T-helper 2 cell (primary cell): ENCODE measurements at regions not wholly inside any gene's neighbourhood (a gene's known extent, or its start where the extent isn't known, plus 50 kb on each side); places are given as distances from the start of the nearest gene placed in this dataset.
"Not testable (repeated sequence)": the region's sequence is repeated elsewhere in the genome, so short reads cannot be mapped to it uniquely, and the experiment has no call there.

Experiments
- DNase-seq, 5 experiments: peaks; one replicate each; pipeline versions ENCODE4 v3.0.0 to v3.0.0-alpha.2; 2012 to 2022

DNA sequence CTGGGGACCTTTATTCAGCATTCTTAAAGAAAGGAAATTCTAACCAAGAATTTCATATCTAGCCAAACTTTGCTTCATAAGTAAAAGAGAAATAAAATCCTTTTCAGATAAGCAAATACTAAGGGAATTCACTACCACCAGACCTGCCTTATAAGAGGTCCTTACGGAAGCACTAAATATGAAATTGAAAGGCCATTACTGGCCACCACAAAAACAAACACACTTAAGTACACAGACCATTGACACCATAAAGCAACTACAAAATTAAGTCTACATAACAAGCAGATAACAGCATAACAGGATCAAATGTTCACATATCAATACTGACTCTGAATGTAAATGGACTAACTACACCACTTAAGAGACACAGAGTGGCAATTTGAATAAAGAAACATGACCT lies 361.4 kb upstream of the POU5F2 start:
- DNase-seq, result no peak

DNA sequence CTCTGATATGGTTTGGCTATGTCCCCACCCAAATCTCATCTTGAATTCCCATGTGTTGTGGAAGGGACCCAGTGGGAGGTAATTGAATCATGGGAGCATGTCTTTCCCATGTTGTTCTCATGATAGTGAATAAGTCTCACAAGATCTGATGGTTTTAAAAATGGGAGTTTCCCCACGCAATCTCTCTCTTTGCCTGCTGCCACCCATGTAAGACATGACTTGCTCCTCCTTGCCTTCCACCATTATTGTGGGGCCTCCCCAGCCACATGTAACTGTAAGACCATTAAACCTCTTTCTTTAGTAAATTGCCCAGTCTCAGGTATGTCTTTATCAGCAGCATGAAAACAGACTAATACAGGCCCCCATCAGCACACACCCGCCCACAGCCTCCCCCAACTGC lies 356.0 kb upstream of the POU5F2 start:
- not testable (repeated sequence) for DNase-seq

DNA sequence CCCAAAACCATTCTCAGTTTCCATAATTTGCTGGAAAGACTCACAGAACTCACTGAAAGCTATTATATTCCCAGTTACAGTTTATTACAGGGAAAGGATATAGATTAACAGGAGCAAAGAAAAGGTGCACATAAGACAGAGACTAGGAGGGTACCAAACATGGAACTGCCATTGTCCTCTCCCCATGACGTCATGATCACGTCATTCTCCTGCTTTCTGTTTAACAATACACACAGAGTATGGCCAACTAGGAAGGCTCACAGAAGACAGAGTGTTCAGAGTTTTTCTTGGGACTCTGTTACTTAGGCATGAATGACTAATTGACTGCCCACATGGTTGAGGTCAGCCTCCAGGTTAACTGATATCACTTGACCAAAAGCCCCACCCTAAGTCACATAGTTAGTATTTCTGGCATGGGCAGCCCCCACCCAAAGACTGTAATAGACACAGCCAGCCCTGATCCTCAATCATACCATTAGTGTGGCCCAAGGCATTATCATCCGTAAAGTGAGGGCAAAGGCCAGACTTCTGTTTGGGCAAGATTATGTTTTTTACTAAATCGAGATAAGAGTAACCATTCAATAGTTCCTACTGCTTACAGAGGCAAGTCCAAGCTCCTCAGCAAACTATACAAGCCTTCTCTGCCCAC lies 353.5 kb upstream of the POU5F2 start:
- DNase-seq, result no peak

DNA sequence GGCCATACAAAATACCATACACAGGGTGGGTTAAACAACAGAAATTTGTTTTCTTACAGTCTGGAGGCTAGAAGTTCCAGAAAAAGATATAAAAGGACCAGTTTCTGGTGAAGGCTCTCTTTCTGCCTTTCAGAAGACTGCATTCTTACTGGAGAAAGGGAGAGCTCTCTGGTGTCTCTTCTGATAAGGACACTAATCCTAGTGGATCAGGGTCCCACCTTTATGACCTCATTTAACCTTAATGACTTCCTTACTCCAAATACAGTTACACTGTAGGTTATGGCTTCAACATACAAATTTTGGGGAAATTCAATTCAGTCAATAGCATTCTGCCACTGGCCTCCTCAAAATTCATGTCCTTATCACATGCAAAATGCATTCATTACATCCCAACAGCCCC lies 351.9 kb upstream of the POU5F2 start:
- no peak for DNase-seq

DNA sequence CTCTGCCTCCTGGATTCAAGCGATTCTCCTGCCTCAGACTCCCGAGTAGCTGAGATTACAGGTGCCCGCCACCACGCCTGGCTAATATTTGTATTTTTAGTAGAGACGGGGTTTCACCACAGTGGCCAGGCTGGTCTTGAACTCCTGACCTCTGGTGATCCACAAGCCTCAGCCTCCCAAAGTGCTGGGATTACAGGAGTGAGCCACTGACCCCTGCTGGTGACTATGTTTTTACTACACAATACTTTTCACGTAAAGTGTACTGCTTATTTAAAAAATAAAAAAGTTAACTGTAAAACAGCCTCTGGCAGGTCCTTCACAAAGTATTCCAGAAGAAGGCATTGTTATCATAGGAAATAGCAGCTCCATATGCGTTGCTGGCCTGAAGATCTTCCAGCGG lies 345.2 kb upstream of the POU5F2 start:
- DNase-seq, result not testable (repeated sequence)

DNA sequence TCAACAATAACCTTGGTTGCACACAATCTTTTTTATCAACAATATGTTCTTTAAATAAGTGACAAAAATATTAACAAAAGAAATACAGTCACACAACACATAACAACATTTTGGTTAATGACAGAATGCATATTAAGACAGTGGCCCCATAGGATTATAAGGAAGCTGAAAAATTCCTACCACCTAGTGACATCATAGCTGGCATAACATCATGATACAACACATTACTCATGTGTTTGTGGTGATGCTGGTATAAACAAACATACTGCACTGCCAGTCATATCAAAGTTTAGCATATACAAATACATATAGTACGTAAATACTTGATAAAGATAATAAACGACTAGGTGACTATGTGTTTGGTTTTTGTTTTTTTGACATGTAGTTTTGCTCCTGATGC lies 344.8 kb upstream of the POU5F2 start:
- no peak for DNase-seq

DNA sequence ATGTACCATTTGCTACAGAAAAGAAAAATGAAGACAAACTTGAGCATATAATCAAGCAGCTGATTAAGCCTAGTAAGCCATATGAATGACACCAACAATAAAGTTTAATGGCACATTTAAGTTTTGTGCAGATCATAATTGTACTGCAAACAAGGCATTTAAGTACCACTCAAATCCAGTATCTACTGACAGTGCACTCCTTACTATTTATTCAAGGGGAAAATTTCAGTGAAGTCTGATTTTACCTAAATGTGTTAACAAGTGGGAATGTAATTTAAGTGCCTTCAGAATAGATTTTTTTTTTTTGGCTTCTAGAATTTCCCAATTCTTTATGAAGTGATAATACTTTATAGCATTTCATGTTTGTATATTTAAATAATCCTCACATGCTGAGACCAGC lies 341.0 kb upstream of the POU5F2 start:
- DNase-seq, result no peak

DNA sequence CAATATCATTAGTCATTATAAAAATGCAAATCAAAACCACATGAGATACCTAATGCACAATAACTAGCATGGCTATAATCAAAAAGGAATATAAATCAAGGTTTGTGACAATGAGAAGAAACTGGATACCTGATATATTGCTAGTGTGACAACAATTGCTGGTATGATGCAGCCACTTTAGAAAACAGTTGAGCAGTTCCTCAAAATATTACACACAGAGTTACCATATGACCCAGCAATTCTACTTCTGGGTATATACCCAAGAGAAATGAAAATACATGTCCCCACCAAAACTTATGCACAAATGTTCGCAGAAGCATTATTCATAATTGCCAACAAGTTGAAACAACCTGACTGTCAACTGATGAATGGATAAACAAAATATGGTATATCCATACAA lies 339.7 kb upstream of the POU5F2 start:
- no peak for DNase-seq

DNA sequence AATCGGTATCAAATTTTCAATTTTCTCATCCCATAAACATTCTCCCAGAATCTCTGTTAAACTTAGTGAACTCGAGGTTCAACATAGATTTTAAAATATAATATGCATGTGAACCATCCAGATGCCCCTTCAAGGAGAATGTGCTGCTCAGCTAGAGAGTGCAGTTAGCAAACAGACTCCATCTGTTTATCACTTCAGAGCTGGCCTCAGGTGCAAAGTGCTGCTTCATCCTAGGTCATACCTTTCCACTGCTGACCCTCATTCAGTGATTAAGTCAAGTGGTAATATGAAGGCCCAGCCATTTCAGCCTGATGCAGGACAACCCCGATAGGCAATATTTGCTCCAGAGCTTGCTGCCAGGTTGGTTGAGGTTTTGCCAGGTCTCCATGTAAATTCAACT lies 339.0 kb upstream of the POU5F2 start:
- no peak for DNase-seq

DNA sequence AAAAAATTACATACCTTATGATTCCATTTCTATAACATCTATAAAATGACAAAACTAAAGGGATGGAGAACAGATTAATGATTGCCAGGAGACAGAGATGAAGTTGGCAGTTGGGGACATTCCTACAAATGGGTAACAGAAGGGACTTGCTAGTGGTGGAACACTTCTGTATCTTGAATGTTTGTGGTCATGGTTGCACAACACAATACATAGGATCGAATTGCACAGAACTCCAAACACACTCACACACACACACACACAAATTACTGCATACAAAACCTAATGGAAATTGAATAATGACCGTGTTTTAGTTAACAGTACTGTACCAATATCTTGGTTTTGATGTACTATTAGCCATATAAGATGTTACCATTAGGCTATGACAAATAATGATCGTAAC lies 330.7 kb upstream of the POU5F2 start:
- DNase-seq, result no peak

DNA sequence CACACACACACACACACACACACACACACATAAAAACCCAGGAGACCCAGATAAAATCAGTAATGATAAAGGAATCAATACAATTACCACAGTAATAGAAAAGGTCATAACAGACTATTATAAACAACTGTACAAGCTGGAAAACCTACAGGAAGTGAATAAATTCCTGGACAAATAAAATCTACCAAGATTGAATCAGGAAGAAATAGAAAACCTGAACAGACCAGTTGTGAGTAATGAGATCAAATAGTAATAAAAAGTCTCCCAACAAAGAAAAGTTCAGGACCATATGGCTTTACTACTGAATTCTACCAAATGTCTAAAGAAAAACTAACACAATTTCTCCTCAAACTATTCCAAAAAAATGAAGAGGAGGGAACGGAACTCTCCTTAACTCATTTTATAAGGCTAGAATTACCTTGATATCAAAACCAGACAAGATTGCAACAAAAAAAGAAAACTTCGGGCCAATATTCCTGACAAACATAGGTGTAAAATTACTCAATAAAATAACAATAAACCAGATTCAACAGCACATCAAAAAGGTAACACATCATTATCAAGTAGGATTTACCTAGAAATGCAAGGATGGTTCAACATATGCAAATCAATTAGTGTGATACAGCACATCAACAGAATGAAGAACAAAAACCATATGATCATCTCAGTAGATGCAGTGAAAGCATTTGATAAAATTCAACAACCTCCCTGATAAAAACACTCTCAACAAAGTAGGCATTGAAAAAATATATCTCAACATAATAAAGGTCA lies 325.2 kb upstream of the POU5F2 start:
- DNase-seq, result no peak

DNA sequence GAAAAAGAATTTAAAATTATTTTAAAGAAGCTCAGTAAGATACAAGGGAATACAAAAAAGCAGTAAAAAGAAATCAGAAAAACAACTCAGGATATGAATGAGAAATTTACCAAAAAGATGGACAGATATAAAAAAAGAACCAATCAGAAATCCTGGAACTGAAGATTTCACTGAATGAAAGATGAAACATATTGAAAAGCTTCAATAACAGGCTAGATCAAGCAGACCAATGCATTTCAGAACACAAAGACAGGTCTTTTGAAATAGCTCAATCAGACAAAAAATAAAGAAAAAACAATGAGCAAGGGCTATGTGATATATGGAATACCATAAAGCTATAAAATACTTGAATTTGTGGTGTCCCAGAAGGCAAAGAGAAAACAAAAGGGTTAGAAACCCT lies 322.6 kb upstream of the POU5F2 start:
- DNase-seq, result no peak

DNA sequence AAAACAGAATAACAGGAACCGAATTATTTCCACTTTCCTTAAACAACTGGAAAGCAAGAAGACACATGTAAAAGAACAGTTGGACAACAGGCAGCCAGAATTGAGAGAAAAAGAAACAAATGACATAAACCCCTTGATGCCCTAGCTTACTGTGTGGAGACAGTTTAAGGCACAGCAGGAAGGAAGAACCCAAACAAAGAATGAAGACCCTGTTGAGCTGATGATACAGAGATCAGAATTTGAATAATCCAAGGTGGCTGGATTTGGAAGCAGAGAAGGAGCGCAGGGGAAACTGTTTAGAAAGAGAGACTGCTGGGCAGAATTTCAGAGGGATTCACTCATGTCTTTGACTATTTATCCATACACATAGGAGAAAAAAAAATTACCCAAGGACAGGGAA lies 316.3 kb upstream of the POU5F2 start:
- no peak for DNase-seq

DNA sequence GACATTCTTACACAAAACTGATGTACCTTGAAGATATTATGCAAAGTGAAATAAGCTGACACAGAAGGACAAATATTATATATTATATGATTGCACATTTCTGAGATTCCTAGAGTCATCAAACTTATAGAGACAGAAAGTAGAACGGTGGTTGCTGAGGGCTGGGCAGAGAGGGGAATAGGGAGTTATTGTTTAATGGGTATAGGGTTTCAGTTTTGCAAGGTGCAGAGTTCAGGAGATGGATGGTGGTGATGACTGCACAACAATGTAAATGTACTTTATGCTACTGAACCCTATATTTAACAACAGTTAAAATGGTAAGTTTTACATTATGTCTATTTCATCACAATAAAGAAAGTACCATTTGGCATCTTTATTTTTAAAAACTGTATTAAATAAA lies 315.8 kb upstream of the POU5F2 start:
- no peak for DNase-seq

DNA sequence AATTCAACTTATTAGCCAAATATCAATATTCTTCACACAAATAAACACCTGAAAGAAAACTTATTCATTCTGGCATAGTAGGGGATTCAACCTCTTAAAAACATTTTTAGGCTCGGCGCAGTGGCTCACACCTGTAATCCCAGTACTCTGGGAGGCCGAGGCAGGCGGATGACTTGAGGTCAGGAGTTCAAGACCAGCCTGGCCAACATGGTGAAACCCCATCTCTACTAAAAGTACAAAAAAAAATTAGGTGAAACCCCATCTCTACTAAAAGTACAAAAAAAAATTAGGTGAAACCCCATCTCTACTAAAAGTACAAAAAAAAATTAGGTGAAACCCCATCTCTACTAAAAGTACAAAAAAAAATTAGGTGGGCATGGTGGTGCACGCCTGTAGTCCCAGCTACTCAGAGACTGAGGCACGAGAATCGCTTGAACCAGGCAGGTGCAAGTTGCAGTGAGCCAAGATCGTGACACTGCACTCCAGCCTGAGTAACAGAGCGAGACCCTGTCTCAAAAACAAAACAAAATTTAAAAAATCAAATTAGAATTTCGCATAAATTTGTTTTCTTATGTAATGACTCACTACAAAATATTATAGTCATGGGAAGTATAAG lies 308.0 kb upstream of the POU5F2 start:
- not testable (repeated sequence) for DNase-seq

DNA sequence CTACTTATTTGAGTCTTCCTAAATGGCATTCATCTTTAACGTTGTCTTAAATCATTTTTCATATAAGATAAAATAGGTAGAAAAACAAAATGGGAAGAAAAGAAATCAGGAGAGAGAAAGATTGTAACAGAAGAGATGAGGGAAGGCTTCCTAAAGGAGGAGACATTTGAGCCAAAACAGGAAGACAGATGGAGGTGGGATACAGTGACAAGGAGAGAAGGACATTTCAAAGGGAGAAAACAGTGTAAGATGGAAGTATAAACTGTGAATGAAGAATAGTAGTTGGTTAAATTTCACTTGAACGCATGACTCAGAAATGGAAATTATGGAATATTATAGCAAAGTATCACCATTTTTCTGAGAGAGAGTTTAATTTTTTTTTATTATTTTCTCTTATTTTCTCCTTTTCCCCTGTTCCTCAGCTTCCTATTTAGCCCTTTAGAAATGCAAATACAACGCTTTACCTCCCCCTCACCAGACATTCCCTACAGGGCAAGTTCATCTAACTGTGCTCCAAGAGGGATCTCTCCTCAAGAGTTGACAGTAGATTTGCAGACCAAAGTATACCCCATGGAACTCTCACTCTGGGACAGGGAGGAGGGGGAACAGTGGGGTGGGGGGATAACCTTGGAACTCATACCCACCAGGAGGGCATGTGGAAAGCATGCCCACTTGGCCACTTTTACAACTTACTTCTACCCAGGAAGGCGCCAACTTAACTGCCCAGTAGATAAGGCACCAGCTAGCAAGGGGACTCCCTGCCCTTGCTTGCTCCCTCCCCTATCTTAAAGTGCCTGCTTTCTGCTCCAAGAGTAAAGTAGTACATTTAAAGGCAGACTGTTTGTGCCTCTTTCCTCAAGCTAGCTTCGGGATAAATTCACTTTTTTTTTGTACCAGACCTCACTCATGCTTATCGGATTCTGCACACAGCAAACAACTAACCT lies 304.7 kb upstream of the POU5F2 start:
- DNase-seq, result no peak

DNA sequence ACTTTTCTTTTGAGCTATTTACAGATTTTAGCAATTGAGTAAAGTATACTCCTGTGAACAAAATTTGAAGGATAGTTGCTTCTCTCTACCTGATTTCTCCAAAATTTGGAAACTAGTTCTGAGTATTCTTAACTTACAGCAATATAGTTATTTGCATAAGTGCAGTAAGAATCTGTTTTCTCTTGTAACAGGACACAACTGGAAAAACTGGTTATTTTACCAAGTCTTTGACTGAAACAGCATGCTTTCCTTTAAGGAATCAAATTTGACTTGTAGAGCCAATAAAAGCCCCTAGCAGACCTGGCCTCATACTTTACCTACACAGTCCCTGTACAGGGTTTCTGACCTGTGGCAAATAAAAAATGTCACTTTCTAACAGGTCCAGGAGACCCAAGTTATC lies 301.9 kb upstream of the POU5F2 start:
- no peak for DNase-seq

DNA sequence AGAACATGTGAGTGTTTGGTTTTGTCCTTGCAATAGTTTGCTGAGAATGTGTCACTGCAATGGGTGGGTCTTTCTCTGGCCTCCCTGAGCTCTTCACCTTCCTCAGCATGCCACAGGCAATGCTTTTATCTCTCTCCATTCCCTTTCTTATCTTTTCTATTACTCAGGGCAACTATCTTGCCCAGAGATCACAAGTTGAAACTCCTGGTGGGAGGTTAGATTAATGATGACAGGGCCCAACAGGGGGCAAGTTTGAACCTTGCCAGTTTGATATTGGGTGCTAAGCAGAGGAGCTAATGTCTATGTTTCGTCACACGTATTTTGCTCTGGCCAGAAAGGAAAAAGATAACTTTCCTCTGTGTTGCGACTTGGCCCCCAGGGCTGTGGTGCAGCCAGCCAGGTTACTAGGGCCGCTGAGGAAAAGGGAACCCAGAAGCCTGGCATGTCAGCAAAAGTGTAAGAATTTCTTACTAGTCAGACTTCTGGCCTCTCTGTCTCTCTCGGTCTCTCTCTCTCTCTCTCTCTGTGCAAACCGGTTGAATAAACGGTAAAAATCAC lies 299.3 kb upstream of the POU5F2 start:
- DNase-seq, result no peak

DNA sequence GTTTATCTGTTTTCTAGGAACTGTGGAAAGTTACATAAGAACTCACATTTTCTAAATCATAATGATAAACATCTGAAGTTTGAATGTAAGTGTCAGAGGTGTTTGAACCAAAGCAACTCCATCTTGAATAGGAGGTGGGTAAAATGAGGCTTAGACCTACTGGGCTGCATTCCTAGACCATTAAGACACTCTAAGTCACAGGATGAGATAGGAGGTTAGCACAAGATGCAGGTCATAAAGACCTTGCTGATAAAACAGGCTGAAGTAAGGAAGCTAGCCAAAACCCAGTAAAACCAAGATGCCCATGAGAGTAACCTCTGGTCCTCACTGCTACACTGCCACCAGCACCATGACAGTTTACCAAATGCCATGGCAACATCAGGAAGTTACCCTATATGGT lies 297.7 kb upstream of the POU5F2 start:
- no peak for DNase-seq

DNA sequence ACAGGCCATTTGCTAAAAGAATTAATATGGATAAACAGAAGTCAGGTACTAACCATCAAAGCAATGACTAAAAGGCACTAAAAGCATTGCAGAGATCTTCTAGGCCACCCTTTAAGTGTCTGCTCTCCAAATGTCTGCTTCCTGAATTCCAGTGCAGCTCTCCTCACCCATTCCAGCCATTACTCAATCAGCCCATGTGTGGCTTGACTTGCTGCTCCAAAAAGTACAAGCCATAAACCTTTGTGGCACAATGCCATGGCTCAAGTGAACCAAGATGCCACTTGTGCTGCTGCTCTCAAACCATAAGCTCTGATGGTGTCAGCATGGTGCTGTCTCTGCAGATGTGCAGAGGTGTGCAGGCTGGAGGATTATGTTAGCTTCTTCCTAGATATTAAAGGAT lies 290.2 kb upstream of the POU5F2 start:
- DNase-seq, result no peak

DNA sequence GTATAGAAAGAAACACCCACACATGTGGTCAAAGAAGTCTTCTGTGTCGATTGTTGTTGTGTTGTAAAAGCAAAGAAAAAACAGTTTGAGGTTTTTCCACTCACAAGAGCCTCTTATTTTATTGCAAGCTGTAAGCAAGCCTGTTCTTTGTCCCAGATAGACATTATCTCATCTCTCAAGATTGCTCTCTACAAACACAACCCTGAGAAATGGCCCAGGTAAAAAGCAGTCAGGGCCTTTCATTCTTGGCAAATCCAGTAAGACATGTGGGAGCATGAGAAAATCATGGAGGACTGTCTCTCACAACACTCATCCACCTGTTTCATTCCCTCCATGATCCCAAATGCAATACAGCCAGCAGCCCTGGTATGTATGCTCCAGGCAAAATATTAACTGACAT lies 286.6 kb upstream of the POU5F2 start:
- no peak for DNase-seq

DNA sequence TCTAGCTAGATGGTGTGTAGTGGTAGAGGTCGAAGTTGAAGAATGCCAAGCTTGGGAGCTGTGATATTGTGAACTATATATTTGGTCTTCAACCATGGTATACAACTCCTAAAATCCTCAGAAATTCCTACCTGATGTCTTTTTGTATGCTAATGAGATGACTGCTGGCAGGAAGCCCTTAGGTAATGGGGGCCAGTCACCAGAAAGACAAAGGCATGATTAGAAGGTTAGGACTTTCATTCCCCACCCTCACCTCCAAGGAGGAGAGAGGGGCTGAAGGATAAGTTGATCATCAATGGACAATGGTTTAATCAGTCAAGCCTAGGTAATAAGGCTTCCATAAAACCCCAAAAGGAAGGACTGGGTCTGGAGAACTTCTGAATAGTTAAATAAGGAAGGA lies 285.7 kb upstream of the POU5F2 start:
- no peak for DNase-seq
